A673 (cell line): ENCODE measurements at regions not wholly inside any gene's neighbourhood (a gene's known extent, or its start where the extent isn't known, plus 50 kb on each side); places are given as distances from the start of the nearest gene placed in this dataset.

ENCODE experiments used
- BruUV-seq: library from RNA; stranded (reverse); fragments of 400-500 nt; replicated peaks from 2 replicates; lab custom pipeline; 2021; lab: Mats Ljungman, UMichigan
- CTCF ChIA-PET: fragments of 300-600 bp; sonication (Branson Sonifier 250); formaldehyde crosslinking; loops from one replicate; lab custom pipeline; 2022; ENCODE audit warnings: antibody characterized with exemption; lab: Charles Lee
- POLR2A ChIA-PET: fragments of 300-600 bp; sonication (Branson Sonifier 250); formaldehyde crosslinking; loops from one replicate; lab custom pipeline; 2022; ENCODE audit warnings: antibody characterized with exemption; ENCODE audit not compliant: low non-redundant PET; lab: Charles Lee
- DNase-seq: peaks from one replicate; pipeline ENCODE4 v3.0.0-alpha.2; 2015; ENCODE audit warnings: low spot score
- H3K27ac ChIP-seq: fragments of 200-600 bp; sonication (generic); 2 replicates; pipeline ENCODE4 v1.5.1; 2016; ENCODE audit warnings: mixed run types, low read depth, mild to moderate bottlenecking, mixed read lengths, antibody characterized with exemption, low read length; ENCODE audit not compliant: poor library complexity, severe bottlenecking
- H3K27me3 ChIP-seq: fragments of 200-600 bp; sonication (generic); replicated peaks from 2 replicates; pipeline ENCODE4 v1.6.1; 2017; ENCODE audit warnings: mixed run types, low read depth, mild to moderate bottlenecking, mixed read lengths, antibody characterized with exemption, low read length; ENCODE audit not compliant: insufficient read depth, poor library complexity
- H3K36me3 ChIP-seq: fragments of 200-600 bp; sonication (generic); 2 replicates; pipeline ENCODE4 v1.6.1; 2016; ENCODE audit warnings: mixed run types, mild to moderate bottlenecking, mixed read lengths, antibody characterized with exemption, low read length; ENCODE audit not compliant: insufficient read depth, poor library complexity, severe bottlenecking
- H3K4me1 ChIP-seq: fragments of 200-600 bp; sonication (generic); 2 replicates; pipeline ENCODE4 v1.6.1; 2017; ENCODE audit warnings: mixed run types, mild to moderate bottlenecking, mixed read lengths, antibody characterized with exemption, low read length; ENCODE audit not compliant: insufficient read depth, poor library complexity, severe bottlenecking
- H3K4me3 ChIP-seq: fragments of 200-600 bp; sonication (generic); 2 replicates; pipeline ENCODE4 v1.5.1; 2016; ENCODE audit warnings: low read depth, mixed run types, mild to moderate bottlenecking, mixed read lengths, low read length; ENCODE audit not compliant: poor library complexity, severe bottlenecking
- H3K9me3 ChIP-seq: fragments of 200-600 bp; sonication (generic); 2 replicates; pipeline ENCODE4 v1.6.1; 2016; ENCODE audit warnings: mixed run types, low read depth, mild to moderate bottlenecking, mixed read lengths, antibody characterized with exemption, low read length; ENCODE audit not compliant: poor library complexity, severe bottlenecking
- CTCF ChIP-seq: fragments of 300-800, 200-600 bp; sonication (generic); conservative IDR thresholded peaks from 2 replicates; pipeline ENCODE4 v1.5.1; 2017; ENCODE audit warnings: low read depth, mild to moderate bottlenecking, antibody characterized with exemption, low read length, moderate library complexity, mixed read lengths
- EZH2 ChIP-seq: fragments of 200-600 bp; sonication (generic); IDR thresholded peaks from 2 replicates; pipeline ENCODE4 v1.6.1; 2017; ENCODE audit warnings: borderline replicate concordance, low read depth, mild to moderate bottlenecking, mixed read lengths, antibody characterized with exemption, low read length; ENCODE audit not compliant: poor library complexity, severe bottlenecking
- intact Hi-C: fragments of 100-400 bp; cut with micrococcal nuclease; formaldehyde crosslinking; loops from one replicate; pipeline ENCODE4 v1.10.0; 2022; ENCODE audit not compliant: unreplicated experiment

DNA sequence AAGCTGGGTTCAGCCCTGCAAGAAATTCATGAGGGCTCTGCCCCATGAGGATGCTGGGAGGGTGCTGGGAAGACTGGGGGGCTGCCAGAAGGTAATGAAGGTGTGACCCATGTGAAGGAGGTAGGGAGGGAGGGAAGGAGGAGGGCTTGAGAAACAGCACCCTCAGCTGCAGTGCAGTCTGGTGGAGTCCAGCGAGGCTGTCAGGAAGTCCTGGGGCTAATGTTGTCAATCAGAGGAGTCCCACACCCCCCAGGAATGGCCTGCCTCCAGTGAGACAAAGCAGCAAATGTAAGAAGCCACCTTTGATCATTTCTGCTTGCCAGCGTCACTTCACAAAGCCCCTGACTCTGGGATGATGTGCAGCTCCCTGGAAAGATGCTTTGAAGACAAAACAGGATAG lies 248.4 kb downstream of the SH3BP4 start:
- Histone ChIP-seq H3K9me3 (no peaks in the 10 kb centered on the region), H3K27ac (no peak overlapping the region), H3K27me3 (no peaks in the 10 kb centered on the region), H3K36me3 (no peaks in the 10 kb centered on the region), H3K4me3 (no peak overlapping the region), H3K4me1 (no peaks in the 10 kb centered on the region)
- ChIA-PET POLR2A (no interaction called here), CTCF (no interaction called here)
- intact Hi-C loops = no loop called here
- no peak for TF ChIP-seq EZH2
- no peak for TF ChIP-seq CTCF
- no peak for DNase-seq
- no TSS peak for BruUV-seq

- intact Hi-C loops = no loop called here
- H3K27ac ChIP-seq = no peak overlapping the region
- H3K9me3 ChIP-seq = no peaks in the 10 kb centered on the region
- H3K4me3 ChIP-seq = no peak overlapping the region
- ChIA-PET POLR2A (no interaction called here), CTCF (no interaction called here)
- no peaks in the 10 kb centered on the region for H3K4me1 ChIP-seq
- TF ChIP-seq CTCF = no peak
- TF ChIP-seq EZH2 = no peak
- no TSS peak for BruUV-seq
- no peak for DNase-seq
- H3K27me3 ChIP-seq = no peaks in the 10 kb centered on the region
- no peaks in the 10 kb centered on the region for H3K36me3 ChIP-seq
Measured at GRCh38 chr2:235201756-235202155, 249.9 kb downstream of the SH3BP4 start.

- CTCF ChIA-PET = no interaction called here
- Histone ChIP-seq H3K27me3 (no peaks in the 10 kb centered on the region), H3K4me3 (no peak overlapping the region), H3K36me3 (no peaks in the 10 kb centered on the region), H3K4me1 (no peaks in the 10 kb centered on the region), H3K9me3 (no peaks in the 10 kb centered on the region), H3K27ac (no peak overlapping the region)
- intact Hi-C loops = no loop called here
- DNase-seq = no peak
- TF ChIP-seq EZH2 (no peak), CTCF (no peak)
- POLR2A ChIA-PET = no interaction called here
- no TSS peak for BruUV-seq
Measured at GRCh38 chr2:235204948-235205347, 253.1 kb downstream of the SH3BP4 start.
